ENCODE measurements at regions not wholly inside any gene's neighbourhood (a gene's known extent, or its start where the extent isn't known, plus 50 kb on each side); places are given as distances from the start of the nearest gene placed in this dataset.

- TF ChIP-seq CTCF (IDR thresholded peaks at IDR 0.05; ENCODE audit: low read length) (no peak), EZH2 (IDR thresholded peaks at IDR 0.05; ENCODE audit: borderline replicate concordance, low read length) (no peak)
Measured at GRCh38 chr10:3475367-3475766, 302.8 kb upstream of the PITRM1 start.
